ENCODE measurements at regions not wholly inside any gene's neighbourhood (a gene's known extent, or its start where the extent isn't known, plus 50 kb on each side); places are given as distances from the start of the nearest gene placed in this dataset.

- TF ChIP-seq GATA2 (IDR thresholded peaks at IDR 0.05; ENCODE audit: low read depth, low read length) (no peak), GATA3 (IDR thresholded peaks at IDR 0.05; ENCODE audit: low read depth, low read length) (no peak)
These were observed 263.7 kb upstream of the THBS1 start for GRCh38 chr15:39317225-39317624.

Measured in SH-SY5Y (cell line).